Endothelial cell of umbilical vein (primary cell): ENCODE measurements at regions not wholly inside any gene's neighbourhood (a gene's known extent, or its start where the extent isn't known, plus 50 kb on each side); places are given as distances from the start of the nearest gene placed in this dataset.

Experiments
- BruUV-seq: library from RNA; stranded (reverse); fragments of 400-500 nt; replicated peaks from 2 replicates; lab custom pipeline; 2021; lab: Mats Ljungman, UMichigan
- CTCF ChIA-PET: fragments of 300-600, 350-600 bp; sonication (Branson Sonifier 250); formaldehyde crosslinking; loops from one replicate; lab custom pipeline; 2021; ENCODE audit warnings: antibody characterized with exemption, inconsistent platforms; lab: Charles Lee
- POLR2A ChIA-PET: fragments of 300-600, 350-600 bp; sonication (Branson Sonifier 250); formaldehyde crosslinking; loops from one replicate; lab custom pipeline; 2021; ENCODE audit warnings: antibody characterized with exemption, inconsistent platforms; lab: Charles Lee
- DNase-seq: peaks from one replicate; pipeline ENCODE4 v3.0.0-alpha.2; 2011; ENCODE audit warnings: low read depth, low spot score
- FAIRE-seq: peaks from 2 replicates; lab custom pipeline; 2011; peaks lifted over from hg19 to GRCh38; lab: Jason Lieb, UNC
- H2AFZ ChIP-seq: 2 replicates; pipeline ENCODE4 v1.6.0; 2012; ENCODE audit warnings: low read depth, low read length, control low read depth, inconsistent platforms
- H3K27ac ChIP-seq: 2 replicates; pipeline ENCODE4 v1.5.1; 2011; ENCODE audit warnings: low read depth, mild to moderate bottlenecking, control low read depth, low read length, moderate library complexity; ENCODE audit not compliant: insufficient read depth
- H3K27me3 ChIP-seq, 2 experiments: 2 replicates each; pipeline versions ENCODE4 v1.6.0 to v1.6.1; 2011; ENCODE audit warnings: low read length in 2 of 2, mixed read lengths in 1 of 2; ENCODE audit not compliant: control insufficient read depth in 2 of 2, insufficient read depth in 2 of 2
- H3K36me3 ChIP-seq, 2 experiments: 2 replicates in 1 of 2; 3 replicates in 1 of 2; pipeline ENCODE4 v1.5.1; 2011; ENCODE audit warnings: low read length in 2 of 2, mild to moderate bottlenecking in 1 of 2, moderate library complexity in 1 of 2; ENCODE audit not compliant: control insufficient read depth in 2 of 2, insufficient read depth in 2 of 2; ENCODE audit errors: extremely low read depth in 1 of 2
- H3K4me1 ChIP-seq: 3 replicates; pipeline ENCODE4 v1.5.1; 2011; ENCODE audit warnings: mild to moderate bottlenecking, low read length; ENCODE audit not compliant: control insufficient read depth, insufficient read depth; ENCODE audit errors: extremely low read depth
- H3K4me2 ChIP-seq: 2 replicates; pipeline ENCODE4 v1.6.1; 2011; ENCODE audit warnings: low read length, control low read depth, mixed read lengths; ENCODE audit not compliant: insufficient read depth
- H3K4me3 ChIP-seq, 3 experiments: fragments of 200-600 bp in 1 of 3; sonication (generic), shearing (Covaris generic) in 1 of 3; replicated peaks in 1 of 3; 2 replicates each; pipeline ENCODE4 v1.5.1; 2011 to 2016; ENCODE audit warnings: control low read depth in 3 of 3, low read length in 3 of 3, mild to moderate bottlenecking in 2 of 3, inconsistent platforms in 1 of 3, low read depth in 1 of 3, moderate library complexity in 1 of 3; ENCODE audit not compliant: insufficient read depth in 1 of 3
- H3K79me2 ChIP-seq: 2 replicates; pipeline ENCODE4 v1.6.0; 2012; ENCODE audit warnings: low read length, inconsistent platforms; ENCODE audit not compliant: control insufficient read depth, insufficient read depth
- H3K9ac ChIP-seq: replicated peaks from 2 replicates; pipeline ENCODE3; 2011; ENCODE audit warnings: low read length, control low read depth; ENCODE audit not compliant: insufficient read depth; ENCODE audit errors: extremely low read depth
- H3K9me1 ChIP-seq: replicated peaks from 3 replicates; pipeline ENCODE4 v1.6.0; 2011; ENCODE audit warnings: mild to moderate bottlenecking, low read length; ENCODE audit not compliant: control insufficient read depth, insufficient read depth; ENCODE audit errors: extremely low read depth
- H3K9me3 ChIP-seq: replicated peaks from 2 replicates; pipeline ENCODE4 v1.5.1; 2012; ENCODE audit warnings: low read length, inconsistent platforms; ENCODE audit not compliant: control insufficient read depth, insufficient read depth
- H4K20me1 ChIP-seq: replicated peaks from 2 replicates; pipeline ENCODE3; 2011; ENCODE audit warnings: mild to moderate bottlenecking, low read length; ENCODE audit not compliant: control insufficient read depth, insufficient read depth; ENCODE audit errors: extremely low read depth
- EZH2 ChIP-seq: IDR thresholded peaks from 2 replicates; pipeline ENCODE4 v1.6.1; 2012; ENCODE audit warnings: borderline replicate concordance, low read depth, mild to moderate bottlenecking, moderate library complexity, low read length, inconsistent platforms; ENCODE audit not compliant: severe bottlenecking
- FOS ChIP-seq: IDR thresholded peaks from 2 replicates; pipeline ENCODE4 v1.6.1; 2011; ENCODE audit warnings: mild to moderate bottlenecking, low read length, moderate library complexity, borderline replicate concordance; ENCODE audit not compliant: insufficient read depth
- GATA2 ChIP-seq: IDR thresholded peaks from 2 replicates; pipeline ENCODE4 v1.7.0; 2011; ENCODE audit warnings: low read depth, mild to moderate bottlenecking, moderate library complexity, mixed read lengths, low read length; ENCODE audit not compliant: insufficient read length, insufficient read depth
- JUN ChIP-seq: IDR thresholded peaks from 2 replicates; pipeline ENCODE4 v1.6.1; 2011; ENCODE audit warnings: borderline replicate concordance, low read depth; ENCODE audit not compliant: insufficient read length, insufficient read depth
- MYC ChIP-seq: IDR thresholded peaks from one replicate; pipeline ENCODE4 v1.6.1; 2011; ENCODE audit warnings: mild to moderate bottlenecking, low read depth, low read length
- POLR2A ChIP-seq: IDR thresholded peaks from 2 replicates; pipeline ENCODE4 v1.6.1; 2012; ENCODE audit warnings: low read depth, mild to moderate bottlenecking, control low read depth, low read length
- POLR2AphosphoS5 ChIP-seq: IDR thresholded peaks from 2 replicates; pipeline ENCODE4 v1.6.1; 2012; ENCODE audit warnings: low read depth, mild to moderate bottlenecking, control low read depth, low read length, moderate library complexity; ENCODE audit not compliant: insufficient read depth
- dilution Hi-C: fragments of 300-500 bp; cut with MboI; formaldehyde crosslinking; loops from one replicate; pipeline ENCODE4 v1.15.0; 2019; ENCODE audit warnings: low sequenced_read_pairs; ENCODE audit not compliant: extremely low pct_ligation_motif_present
- intact Hi-C: fragments of 100-400 bp; cut with micrococcal nuclease; formaldehyde crosslinking; loops from one replicate; pipeline ENCODE4 v1.10.0; 2022
- TF ChIP-seq, protein P1 (sequence below), 2 donors: IDR thresholded peaks; 1 replicate in 1 of 2; 2 replicates in 1 of 2; pipeline ENCODE4 v1.5.1; 2011; ENCODE audit warnings: low read length in 2 of 2, mild to moderate bottlenecking in 2 of 2, moderate library complexity in 2 of 2, control low read depth in 1 of 2, inconsistent platforms in 1 of 2, low read depth in 1 of 2; ENCODE audit not compliant: insufficient read depth in 1 of 2; ENCODE audit errors: extremely low read depth in 1 of 2

DNA sequence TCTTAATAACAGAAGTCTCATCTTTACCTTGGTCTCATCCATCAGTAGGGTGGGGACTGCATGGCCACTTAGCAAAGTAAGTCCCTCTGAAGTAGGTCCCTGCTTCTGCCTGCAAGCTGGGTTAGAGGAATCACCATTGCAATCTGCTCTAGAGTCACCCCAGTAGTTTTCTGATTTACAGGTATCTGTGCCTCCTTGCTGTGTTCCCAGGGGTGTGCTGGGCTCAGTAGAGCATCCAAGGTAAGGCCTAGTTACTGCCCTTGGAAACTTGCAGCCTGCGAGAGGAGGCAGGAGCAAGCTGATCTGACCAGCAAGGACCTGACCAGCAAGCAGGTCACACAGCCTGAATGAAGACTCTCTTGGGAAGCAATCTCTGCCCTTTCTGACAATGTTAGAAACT, 160.8 kb upstream of the GSC start:
- ChIA-PET POLR2A (no interaction called here), CTCF (no interaction called here)
- dilution Hi-C loops (no loop called here), intact Hi-C loops (no loop called here)
- TF ChIP-seq, protein P1, sequence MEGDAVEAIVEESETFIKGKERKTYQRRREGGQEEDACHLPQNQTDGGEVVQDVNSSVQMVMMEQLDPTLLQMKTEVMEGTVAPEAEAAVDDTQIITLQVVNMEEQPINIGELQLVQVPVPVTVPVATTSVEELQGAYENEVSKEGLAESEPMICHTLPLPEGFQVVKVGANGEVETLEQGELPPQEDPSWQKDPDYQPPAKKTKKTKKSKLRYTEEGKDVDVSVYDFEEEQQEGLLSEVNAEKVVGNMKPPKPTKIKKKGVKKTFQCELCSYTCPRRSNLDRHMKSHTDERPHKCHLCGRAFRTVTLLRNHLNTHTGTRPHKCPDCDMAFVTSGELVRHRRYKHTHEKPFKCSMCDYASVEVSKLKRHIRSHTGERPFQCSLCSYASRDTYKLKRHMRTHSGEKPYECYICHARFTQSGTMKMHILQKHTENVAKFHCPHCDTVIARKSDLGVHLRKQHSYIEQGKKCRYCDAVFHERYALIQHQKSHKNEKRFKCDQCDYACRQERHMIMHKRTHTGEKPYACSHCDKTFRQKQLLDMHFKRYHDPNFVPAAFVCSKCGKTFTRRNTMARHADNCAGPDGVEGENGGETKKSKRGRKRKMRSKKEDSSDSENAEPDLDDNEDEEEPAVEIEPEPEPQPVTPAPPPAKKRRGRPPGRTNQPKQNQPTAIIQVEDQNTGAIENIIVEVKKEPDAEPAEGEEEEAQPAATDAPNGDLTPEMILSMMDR (IDR thresholded peaks at IDR 0.05; ENCODE audit: extremely low read depth in 1 of 2, insufficient read depth in 1 of 2, low read depth in 1 of 2, low read length in 2 of 2): no peak
- TF ChIP-seq FOS (no peak), JUN (no peak), POLR2A (no peak), MYC (no peak), EZH2 (no peak), GATA2 (no peak), POLR2AphosphoS5 (no peak)
- H2AFZ ChIP-seq: no peak overlapping the region
- no peak overlapping the region for H3K27ac ChIP-seq
- H3K9ac ChIP-seq: no peak overlapping the region
- DNase-seq (no peak), FAIRE-seq (no peak)
- H3K9me1 ChIP-seq: no peaks in the 10 kb centered on the region
- no peaks in the 10 kb centered on the region for H3K9me3 ChIP-seq
- no peaks in the 10 kb centered on the region for H3K4me1 ChIP-seq
- H3K27me3 ChIP-seq: no peaks in the 10 kb centered on the region
- no peaks in the 10 kb centered on the region for H3K36me3 ChIP-seq
- H3K79me2 ChIP-seq: no peaks in the 10 kb centered on the region
- BruUV-seq: no TSS peak
- H3K4me3 ChIP-seq: no peak overlapping the region
- no peaks in the 10 kb centered on the region for H4K20me1 ChIP-seq
- H3K4me2 ChIP-seq: no peak overlapping the region
